HFF-Myc (cell line): ENCODE measurements at regions not wholly inside any gene's neighbourhood (a gene's known extent, or its start where the extent isn't known, plus 50 kb on each side); places are given as distances from the start of the nearest gene placed in this dataset.

ENCODE experiments used
- DNase-seq: peaks from one replicate; pipeline ENCODE4 v3.0.0-alpha.2; 2011; ENCODE audit warnings: low read depth; ENCODE audit errors: extremely low read depth
- H3K4me3 ChIP-seq: replicated peaks from 2 replicates; pipeline ENCODE4 v1.5.1; 2011; ENCODE audit warnings: low read depth, mild to moderate bottlenecking, control low read depth, low read length
- CTCF ChIP-seq: IDR thresholded peaks from 2 replicates; pipeline ENCODE4 v1.5.1; 2012; ENCODE audit warnings: mild to moderate bottlenecking, low read depth, low read length, control low read depth; ENCODE audit errors: missing control alignments

DNA sequence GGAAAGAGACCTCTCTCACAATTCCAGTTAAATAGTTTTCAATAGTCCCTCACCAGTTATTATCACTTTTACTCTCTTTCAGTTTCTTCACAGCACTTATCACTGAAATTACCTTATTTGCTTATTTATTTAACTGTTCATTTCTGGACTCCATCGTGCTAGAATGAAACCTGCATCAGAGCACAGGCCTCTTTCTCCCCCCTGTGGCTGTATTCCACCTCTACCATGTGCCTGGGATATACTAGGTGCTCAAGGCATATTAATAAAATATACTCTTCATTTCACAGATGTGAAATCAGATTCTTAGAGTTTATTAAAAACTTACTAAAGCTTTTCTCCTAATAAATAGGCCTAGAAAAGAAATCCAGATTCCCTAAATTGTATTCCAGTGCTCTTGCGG is 308.9 kb upstream of the MON1B start:
- H3K4me3 ChIP-seq, result no peak overlapping the region
- DNase-seq, result no peak

DNA sequence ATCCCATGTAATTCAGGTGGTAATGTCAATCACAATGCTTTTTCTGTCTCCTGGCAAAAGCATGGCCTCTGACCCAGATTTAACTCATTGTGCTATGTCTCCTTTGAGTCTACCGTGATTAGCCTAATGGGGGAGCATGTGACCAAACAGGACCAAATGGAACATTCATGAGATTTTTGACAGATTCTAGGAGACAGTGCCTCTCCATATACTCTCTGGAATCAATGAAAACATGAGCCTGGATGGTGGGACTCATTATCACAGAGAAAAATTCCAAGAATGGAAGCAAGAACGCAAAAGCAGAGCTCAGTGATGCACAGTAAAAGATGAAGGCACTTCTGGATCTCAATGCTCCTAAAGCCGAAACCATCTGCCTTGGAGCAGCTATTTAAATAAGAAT is 307.9 kb upstream of the MON1B start:
- H3K4me3 ChIP-seq, result no peak overlapping the region
- TF ChIP-seq CTCF, result no peak
- no peak for DNase-seq

More for the DNA sequence above, 308.9 kb upstream of the MON1B start:
- TF ChIP-seq CTCF, result no peak

- no peak overlapping the region for H3K4me3 ChIP-seq
- no peak for DNase-seq
- no peak for TF ChIP-seq CTCF
These were observed 305.0 kb upstream of the MON1B start for GRCh38 chr16:76885776-76886537.

- TF ChIP-seq CTCF, result no peak
- H3K4me3 ChIP-seq, result no peak overlapping the region
- no peak for DNase-seq
These were observed 293.2 kb upstream of the MON1B start for GRCh38 chr16:76897816-76898215.

DNA sequence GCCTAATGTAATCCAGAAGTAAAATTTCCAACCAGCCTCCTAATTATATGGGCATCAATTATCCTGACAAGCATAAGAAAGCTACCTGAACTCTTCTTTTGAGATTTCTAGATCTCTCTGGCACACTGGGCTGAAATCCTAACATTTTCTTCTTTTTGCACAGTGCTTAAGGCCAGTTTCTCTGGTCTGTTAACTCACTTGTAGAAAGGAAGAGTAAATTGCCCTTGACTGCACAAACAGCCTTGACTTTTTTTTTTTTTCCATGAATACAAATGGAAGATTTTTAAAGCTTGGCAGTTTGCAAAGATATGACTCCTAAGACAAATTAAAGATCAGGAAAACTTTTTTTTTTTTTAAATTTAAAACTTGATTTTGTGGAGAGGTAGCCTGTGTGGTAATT is 291.2 kb upstream of the MON1B start:
- DNase-seq, result no peak
- no peak for TF ChIP-seq CTCF
- no peak overlapping the region for H3K4me3 ChIP-seq

DNA sequence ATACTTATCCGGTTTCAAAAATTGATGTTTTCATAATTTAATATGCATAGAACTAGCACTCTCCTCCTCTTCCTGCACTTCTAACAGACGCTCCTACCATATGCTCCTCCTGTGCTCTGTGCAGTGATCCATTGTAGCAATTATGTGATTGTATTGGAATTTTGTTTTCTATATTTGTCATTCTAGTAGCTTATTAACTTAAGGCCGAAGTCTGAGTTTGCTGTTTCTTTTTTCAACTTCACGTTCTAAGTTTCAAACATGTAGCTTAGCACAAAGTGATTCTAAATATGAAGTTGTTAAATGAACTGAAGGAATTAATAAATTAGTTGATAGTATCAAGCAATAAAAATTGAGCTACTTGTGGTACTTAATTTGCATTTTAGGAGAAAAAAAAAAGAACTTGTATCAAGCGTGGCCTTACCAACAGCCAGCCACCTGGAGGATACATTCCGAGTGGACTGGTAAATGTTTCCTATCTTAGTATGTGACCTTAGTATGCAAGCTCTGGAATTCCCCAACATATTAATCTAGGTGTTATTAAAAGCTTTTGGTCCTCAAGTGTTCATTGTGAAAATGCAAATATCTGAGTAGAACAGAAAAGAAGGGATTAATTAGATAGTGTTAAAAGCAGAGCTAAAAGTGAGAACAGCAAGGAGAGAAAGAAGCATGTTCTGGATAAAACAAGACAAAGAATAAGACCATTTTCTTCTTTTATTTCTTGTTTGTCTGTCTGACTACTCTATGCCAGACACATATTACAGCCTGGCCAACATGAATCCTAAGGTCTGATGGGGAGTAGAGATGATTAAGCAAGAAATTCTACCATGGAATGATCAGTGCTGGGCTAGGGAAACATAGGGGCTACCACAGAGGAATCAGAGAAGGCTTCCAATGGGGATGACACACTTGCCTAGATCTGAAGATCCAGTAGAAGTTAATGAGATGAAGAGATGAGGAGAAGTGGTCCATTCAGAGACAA is 290.4 kb upstream of the MON1B start:
- no peak for DNase-seq
- no peak for TF ChIP-seq CTCF
- no peak overlapping the region for H3K4me3 ChIP-seq
